ENCODE measurements at regions not wholly inside any gene's neighbourhood (a gene's known extent, or its start where the extent isn't known, plus 50 kb on each side); places are given as distances from the start of the nearest gene placed in this dataset.

DNA sequence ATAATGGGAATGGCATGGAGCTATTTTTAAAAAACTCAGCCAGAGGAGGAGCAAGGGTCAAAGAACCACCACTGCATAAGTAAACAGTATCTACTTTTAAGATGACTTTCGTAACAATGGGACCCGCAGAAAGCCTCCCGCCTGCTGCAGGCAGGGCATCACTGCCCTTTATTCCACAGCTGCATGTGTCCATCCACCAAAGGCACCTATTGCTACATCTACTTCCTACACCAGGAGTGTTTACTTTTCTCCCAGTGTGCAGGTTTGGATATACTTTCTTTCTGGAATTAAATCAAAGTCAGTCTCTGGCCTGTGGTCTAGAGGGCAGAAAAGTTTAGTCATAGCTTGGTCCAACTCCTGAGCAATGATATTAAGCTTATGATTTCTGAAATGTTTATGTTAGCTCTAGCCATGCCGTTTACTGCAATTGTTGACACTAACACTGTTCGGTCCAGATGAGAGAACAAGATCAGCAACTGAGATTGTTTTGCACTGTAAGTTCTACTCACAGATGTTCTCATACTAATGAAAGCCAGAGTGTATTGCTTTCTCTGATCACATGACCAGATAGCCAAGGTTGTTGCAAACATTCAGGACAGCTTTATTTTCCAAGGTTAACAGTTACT, 391.5 kb downstream of the FGF10 start:
- no peaks in the 10 kb centered on the region for H3K9me3 ChIP-seq (ENCODE audit: insufficient read depth, low read depth)
- no peak for TF ChIP-seq EZH2 (IDR thresholded peaks at IDR 0.05; ENCODE audit: low read depth)
- TF ChIP-seq, protein P1, sequence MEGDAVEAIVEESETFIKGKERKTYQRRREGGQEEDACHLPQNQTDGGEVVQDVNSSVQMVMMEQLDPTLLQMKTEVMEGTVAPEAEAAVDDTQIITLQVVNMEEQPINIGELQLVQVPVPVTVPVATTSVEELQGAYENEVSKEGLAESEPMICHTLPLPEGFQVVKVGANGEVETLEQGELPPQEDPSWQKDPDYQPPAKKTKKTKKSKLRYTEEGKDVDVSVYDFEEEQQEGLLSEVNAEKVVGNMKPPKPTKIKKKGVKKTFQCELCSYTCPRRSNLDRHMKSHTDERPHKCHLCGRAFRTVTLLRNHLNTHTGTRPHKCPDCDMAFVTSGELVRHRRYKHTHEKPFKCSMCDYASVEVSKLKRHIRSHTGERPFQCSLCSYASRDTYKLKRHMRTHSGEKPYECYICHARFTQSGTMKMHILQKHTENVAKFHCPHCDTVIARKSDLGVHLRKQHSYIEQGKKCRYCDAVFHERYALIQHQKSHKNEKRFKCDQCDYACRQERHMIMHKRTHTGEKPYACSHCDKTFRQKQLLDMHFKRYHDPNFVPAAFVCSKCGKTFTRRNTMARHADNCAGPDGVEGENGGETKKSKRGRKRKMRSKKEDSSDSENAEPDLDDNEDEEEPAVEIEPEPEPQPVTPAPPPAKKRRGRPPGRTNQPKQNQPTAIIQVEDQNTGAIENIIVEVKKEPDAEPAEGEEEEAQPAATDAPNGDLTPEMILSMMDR (conservative IDR thresholded peaks at IDR 0.05) = no peak
- H3K4me1 ChIP-seq (replicated peaks; ENCODE audit: insufficient read depth) = no peaks in the 10 kb centered on the region
- H3K4me3 ChIP-seq = no peak overlapping the region
- H3K79me2 ChIP-seq (ENCODE audit: low read depth) = no peaks in the 10 kb centered on the region
- no peaks in the 10 kb centered on the region; the same call in 1 of the 2 replicates for H3K9me2 ChIP-seq (ENCODE audit: insufficient read depth)
- intact Hi-C loops (cut with micrococcal nuclease; ENCODE audit: unreplicated experiment) = loop anchor here (1.0 kb wide), 1 partner anchor 23 kb away; no protein-coding TSS in a partner anchor
- ChIA-PET POLR2A (ENCODE audit: unreplicated experiment) (no interaction called here), CTCF (no interaction called here)
- no peaks in the 10 kb centered on the region for H4K20me1 ChIP-seq (ENCODE audit: insufficient read depth)
- no peak overlapping the region for H3K4me2 ChIP-seq
- H2AFZ ChIP-seq = no peak overlapping the region
- H3K27me3 ChIP-seq (ENCODE audit: insufficient read depth, low read depth) = no peaks in the 10 kb centered on the region
- DNase-seq = no peak
- H3K36me3 ChIP-seq (ENCODE audit: low read depth) = no peaks in the 10 kb centered on the region
- no TSS peak for BruUV-seq (replicated peaks)
- H3K27ac ChIP-seq = no peak overlapping the region
- no peaks in the 10 kb centered on the region for H3F3A ChIP-seq (ENCODE audit: insufficient read depth, low read depth)

DNA sequence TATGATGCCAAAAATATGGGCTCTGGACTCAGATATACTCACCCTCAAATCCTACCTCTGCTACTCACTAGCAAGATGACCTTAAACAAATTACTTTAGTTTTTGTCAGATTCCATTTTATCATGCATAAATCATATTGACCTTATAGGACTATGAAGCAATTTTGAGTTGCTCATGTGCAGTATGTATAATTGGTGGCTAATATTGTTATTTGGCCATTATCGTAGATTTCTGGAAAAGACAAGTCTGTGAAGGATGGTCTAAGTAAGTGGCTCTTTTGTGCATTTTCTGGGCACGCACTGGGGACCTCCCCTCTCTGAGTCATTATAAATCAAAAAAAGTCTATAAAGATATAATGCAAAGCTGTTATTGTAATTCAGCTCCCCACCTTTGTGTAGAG, 393.0 kb downstream of the FGF10 start:
- Histone ChIP-seq H3K79me2 (ENCODE audit: low read depth) (no peaks in the 10 kb centered on the region), H3F3A (ENCODE audit: insufficient read depth, low read depth) (no peaks in the 10 kb centered on the region), H3K4me3 (no peak overlapping the region), H3K27ac (no peak overlapping the region), H3K9me3 (ENCODE audit: insufficient read depth, low read depth) (no peaks in the 10 kb centered on the region), H3K4me2 (no peak overlapping the region), H3K9me2 (ENCODE audit: insufficient read depth) (no peaks in the 10 kb centered on the region; the same call in 1 of the 2 replicates), H3K4me1 (replicated peaks; ENCODE audit: insufficient read depth) (no peaks in the 10 kb centered on the region), H4K20me1 (ENCODE audit: insufficient read depth) (no peaks in the 10 kb centered on the region), H2AFZ (no peak overlapping the region), H3K27me3 (ENCODE audit: insufficient read depth, low read depth) (no peaks in the 10 kb centered on the region), H3K36me3 (ENCODE audit: low read depth) (no peaks in the 10 kb centered on the region)
- DNase-seq = no peak
- no TSS peak for BruUV-seq (replicated peaks)
- no peak for TF ChIP-seq EZH2 (IDR thresholded peaks at IDR 0.05; ENCODE audit: low read depth)
- TF ChIP-seq, protein P1 (conservative IDR thresholded peaks at IDR 0.05) = no peak
- CTCF ChIA-PET = no interaction called here
- intact Hi-C loops (cut with micrococcal nuclease; ENCODE audit: unreplicated experiment) = no loop called here
- POLR2A ChIA-PET (ENCODE audit: unreplicated experiment) = interaction anchor here (0.7 kb wide), 1 partner anchor 486 kb away, joined by 4 read pairs; no protein-coding TSS in a partner anchor

DNA sequence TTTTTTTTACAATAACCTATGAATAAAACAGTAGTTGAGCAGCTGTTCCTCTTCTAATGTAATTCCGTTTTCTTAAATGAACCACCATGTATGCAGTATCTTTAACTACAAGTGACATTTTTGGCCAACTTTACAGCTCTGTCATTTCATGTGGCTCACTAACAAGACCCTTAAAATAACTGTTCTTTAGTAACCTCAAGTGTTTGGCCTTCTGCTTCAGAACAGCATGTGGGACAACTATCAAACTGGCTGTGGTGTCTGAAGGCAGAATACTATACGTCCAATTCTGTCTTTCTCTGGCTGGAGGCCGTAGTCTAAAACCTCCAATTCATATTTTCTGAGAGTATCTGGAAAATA, 391.4 kb downstream of the NNT start:
- BruUV-seq (replicated peaks) = no TSS peak
- no peaks in the 10 kb centered on the region for H3K79me2 ChIP-seq (ENCODE audit: low read depth)
- POLR2A ChIA-PET (ENCODE audit: unreplicated experiment) = no interaction called here
- CTCF ChIA-PET = no interaction called here
- no peak for DNase-seq
- no peaks in the 10 kb centered on the region for H3K4me1 ChIP-seq (replicated peaks; ENCODE audit: insufficient read depth)
- no peak overlapping the region for H3K4me3 ChIP-seq
- H3K36me3 ChIP-seq (ENCODE audit: low read depth) = no peaks in the 10 kb centered on the region
- H3K4me2 ChIP-seq = no peak overlapping the region
- H3K9me2 ChIP-seq (ENCODE audit: insufficient read depth) = no peaks in the 10 kb centered on the region; the same call in 1 of the 2 replicates
- H3F3A ChIP-seq (ENCODE audit: insufficient read depth, low read depth) = no peaks in the 10 kb centered on the region
- TF ChIP-seq, protein P1 (conservative IDR thresholded peaks at IDR 0.05) = no peak
- TF ChIP-seq EZH2 (IDR thresholded peaks at IDR 0.05; ENCODE audit: low read depth) = no peak
- H3K9me3 ChIP-seq (ENCODE audit: insufficient read depth, low read depth) = no peaks in the 10 kb centered on the region
- no peaks in the 10 kb centered on the region for H4K20me1 ChIP-seq (ENCODE audit: insufficient read depth)
- intact Hi-C loops (cut with micrococcal nuclease; ENCODE audit: unreplicated experiment) = no loop called here
- H2AFZ ChIP-seq = no peak overlapping the region
- H3K27ac ChIP-seq = no peak overlapping the region
- no peaks in the 10 kb centered on the region for H3K27me3 ChIP-seq (ENCODE audit: insufficient read depth, low read depth)

Measured in PC-9 (cell line).